Stimulated activated CD4-positive, alpha-beta T cell treated with anti-CD3 and anti-CD28 coated beads, Interleukin-12 subunit alpha, Interleukin-12 subunit beta, amount 100 ng/mL, for 48 hours (primary cell): ENCODE measurements at regions not wholly inside any gene's neighbourhood (a gene's known extent, or its start where the extent isn't known, plus 50 kb on each side); places are given as distances from the start of the nearest gene placed in this dataset.
"Not testable (repeated sequence)": the region's sequence is repeated elsewhere in the genome, so short reads cannot be mapped to it uniquely, and the experiment has no call there.

Experiments
- DNase-seq, 3 donors: peaks; one replicate each; pipeline ENCODE4 v3.0.0-alpha.2; 2020; ENCODE audit warnings: low read depth in 2 of 3, low spot score in 1 of 3

GRCh38 chr5:17817990-17818389, 183.7 kb downstream of the TAF11L14 start:
- DNase-seq = no peak

DNA sequence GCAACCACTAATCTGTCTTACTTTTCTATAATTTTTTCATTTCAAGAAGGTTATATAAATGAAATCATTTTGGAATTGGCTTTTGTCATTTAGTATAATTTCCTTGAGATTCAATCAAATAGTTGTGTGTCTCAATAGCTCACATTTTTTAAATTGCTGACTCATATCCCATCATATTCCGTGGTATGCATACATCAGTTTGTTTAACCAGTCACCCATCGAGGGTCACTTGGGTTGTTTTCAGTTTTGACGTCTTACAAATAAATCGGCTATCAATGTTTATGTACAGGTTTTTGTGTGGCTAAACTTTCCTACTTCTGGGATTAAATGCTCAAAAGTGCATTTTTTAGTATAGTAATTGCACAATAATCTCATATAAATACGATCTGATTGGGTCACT, 185.5 kb downstream of the TAF11L14 start:
- DNase-seq = no peak

DNA sequence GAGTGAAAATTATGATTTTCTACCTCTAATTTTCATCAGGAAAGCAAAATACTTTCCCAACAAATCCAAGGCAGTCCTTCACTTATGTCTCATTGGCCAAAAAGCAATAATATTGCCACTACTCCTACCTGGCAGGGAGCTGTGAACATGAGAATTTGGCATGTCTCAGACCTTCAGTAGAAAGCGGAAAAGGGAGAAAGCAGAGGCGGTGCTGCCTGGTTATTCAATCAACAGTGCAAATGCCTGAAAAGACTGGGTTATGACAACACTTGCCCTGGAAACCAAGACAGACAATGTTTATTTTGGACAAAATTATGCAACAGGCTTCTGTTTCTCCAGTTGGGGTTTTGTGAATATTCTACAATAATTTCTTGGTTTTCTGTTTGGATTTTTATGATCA, 194.4 kb downstream of the TAF11L14 start:
- DNase-seq = no peak

- no peak for DNase-seq
Observed at GRCh38 chr5:17829456-17829855, 195.2 kb downstream of the TAF11L14 start.

- no peak for DNase-seq
Observed at GRCh38 chr5:17831279-17831678, 197.0 kb downstream of the TAF11L14 start.

- no peak for DNase-seq
Observed at GRCh38 chr5:17832949-17833745, 198.9 kb downstream of the TAF11L14 start.

DNA sequence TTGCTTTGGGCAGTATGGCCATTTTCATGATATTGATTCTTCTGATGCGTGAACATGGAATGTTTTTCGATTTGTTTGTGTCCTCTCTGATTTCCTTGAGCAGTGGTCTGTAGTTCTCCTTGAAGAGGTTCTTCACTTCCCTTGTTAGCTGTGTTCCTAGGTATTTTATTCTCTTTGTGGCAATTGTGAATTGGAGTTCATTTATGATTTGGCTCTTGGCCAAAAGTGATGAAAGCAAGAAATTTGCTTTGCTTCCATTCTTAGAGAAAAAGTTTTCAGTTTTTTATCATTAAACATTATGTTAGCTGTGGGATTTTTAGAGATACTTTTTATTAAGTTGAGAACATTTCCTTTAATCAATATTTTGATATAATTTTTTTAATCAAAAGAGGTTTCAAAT, 203.5 kb downstream of the TAF11L14 start:
- DNase-seq = no peak

DNA sequence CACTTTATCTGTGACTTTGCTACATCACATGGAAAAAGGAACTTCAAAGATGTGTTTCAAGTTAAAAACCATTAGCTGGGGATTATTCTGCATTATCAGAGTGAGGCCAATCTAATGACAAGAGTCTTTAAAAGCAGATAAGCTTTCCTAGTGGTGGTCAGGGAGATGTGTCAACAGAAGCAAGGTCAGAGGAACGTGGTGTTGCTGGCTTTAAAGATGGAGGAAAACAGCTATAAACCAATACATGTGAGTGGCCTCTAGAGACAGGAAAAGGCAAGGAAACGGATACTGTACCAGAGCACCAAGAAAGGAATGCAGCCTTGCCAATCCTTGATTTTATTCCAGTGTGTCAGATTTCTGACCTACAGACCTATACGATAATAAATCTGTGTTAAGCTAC, 204.2 kb downstream of the TAF11L14 start:
- DNase-seq = no peak

- DNase-seq = no peak
Observed at GRCh38 chr5:17839848-17840247, 205.6 kb downstream of the TAF11L14 start.

DNA sequence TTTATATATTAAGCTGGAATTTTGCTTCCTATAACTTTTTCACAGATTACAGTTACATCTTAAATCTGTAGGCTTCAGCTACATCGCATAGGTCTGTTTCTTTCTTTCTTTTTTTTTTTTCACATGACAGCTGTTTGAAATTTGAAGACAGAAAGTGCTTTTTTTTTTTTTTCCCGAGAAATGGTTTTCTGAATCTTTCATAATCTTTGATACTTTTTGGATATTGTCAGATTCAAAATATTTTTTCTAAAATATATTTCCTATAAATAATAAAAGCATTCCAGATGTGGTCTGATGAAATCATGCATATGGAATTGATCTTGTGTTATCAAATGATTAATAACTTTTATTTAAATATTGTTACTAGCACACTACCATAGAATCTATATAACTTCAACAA, 212.2 kb downstream of the TAF11L14 start:
- no peak for DNase-seq

DNA sequence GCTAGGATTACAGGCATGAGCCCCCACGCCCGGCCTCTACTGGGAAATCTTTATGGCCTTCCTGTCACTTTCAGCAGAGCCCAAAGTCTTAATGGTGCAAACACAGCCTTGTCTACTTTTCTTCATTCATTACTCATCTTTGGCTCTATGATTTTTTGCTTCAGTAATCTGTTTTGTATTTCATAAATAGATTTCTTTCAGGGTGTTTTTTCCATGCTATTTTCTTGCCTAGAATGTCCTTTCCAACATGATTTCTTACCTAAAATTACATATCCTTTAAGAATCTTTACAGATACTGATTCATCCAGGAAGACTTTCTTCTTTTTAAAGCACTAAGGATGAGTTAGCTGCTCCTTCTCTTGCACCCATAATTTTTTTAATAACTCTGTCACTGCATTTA, 213.0 kb downstream of the TAF11L14 start:
- no peak for DNase-seq

GRCh38 chr5:17852111-17852510, 217.9 kb downstream of the TAF11L14 start:
- no peak for DNase-seq

- DNase-seq = no peak
Observed at GRCh38 chr5:17852740-17853139, 218.5 kb downstream of the TAF11L14 start.

- DNase-seq = no peak
Observed at GRCh38 chr5:17854901-17855300, 220.6 kb downstream of the TAF11L14 start.

DNA sequence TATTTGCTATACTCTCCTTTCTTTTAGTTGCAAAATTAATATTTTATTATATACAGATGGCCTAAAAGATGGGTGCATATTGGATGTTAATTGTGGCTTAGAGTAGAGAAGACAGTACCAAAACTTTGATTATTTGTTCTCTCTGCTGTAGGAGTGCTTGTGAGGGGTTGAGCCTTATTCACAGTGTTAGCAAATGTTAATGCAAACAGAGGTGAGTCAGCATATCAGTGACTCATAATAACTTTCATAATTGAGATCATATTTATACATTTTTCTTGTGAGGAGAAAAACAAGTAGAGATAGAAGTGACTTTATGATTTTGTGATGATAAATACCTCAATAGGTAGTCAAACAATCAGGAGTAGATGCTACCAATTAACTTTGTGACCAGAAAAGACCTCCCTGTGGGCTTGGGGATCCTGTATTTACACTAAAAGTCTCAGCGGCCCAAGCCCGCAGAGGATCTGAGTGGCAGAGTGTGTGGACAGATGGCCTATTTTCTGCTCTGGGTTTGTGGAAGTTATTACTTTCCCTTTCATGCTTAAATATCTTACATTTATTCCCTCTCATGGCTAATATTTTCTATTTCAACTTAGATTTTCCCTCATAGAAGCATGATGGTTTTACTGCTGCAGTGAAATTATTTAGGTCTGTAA, 226.5 kb downstream of the TAF11L14 start:
- no peak for DNase-seq

GRCh38 chr5:17864903-17865302, 230.6 kb downstream of the TAF11L14 start:
- DNase-seq = not testable (repeated sequence)

- not testable (repeated sequence) for DNase-seq
Observed at GRCh38 chr5:17865966-17866365, 231.7 kb downstream of the TAF11L14 start.

DNA sequence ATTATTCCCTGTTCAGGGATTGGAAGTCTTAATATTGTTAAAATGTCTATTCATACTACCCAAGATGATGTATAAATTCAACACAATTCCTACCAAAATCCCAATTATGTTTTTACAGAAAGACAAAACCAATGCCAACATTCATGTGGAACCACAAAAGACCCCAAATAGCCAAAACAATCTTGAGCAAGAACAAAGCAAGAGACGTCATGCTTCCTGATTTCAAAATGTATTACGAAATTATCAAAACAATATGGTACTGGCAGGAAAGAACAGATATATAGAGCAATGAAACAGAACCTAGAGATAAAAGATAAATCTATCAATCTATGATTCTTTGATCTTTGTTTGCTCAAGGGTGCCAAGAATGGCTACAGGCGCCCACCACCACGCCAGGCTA, 237.9 kb downstream of the TAF11L14 start:
- no peak for DNase-seq

DNA sequence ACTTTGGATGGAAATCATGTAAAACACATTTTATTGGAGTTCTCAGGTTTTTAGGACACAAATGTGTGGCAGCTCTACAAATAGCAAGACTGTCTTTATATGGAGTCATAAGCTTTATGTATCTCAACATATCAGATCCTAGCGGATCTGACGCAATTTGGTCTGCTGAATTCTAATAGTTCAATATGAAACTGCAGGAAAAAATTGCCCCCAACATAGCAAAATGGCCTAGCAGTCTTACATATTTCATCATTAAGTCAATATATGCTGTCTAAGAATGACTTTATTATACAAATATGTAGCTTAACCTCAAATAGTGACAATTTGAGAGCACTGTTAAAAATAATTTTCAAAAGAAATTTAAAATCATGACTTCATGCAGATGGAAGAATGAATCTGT, 244.3 kb downstream of the TAF11L14 start:
- DNase-seq = no peak

GRCh38 chr5:17879276-17879675, 245.0 kb downstream of the TAF11L14 start:
- DNase-seq = no peak

GRCh38 chr5:17880869-17881268, 246.6 kb downstream of the TAF11L14 start:
- DNase-seq = no peak

GRCh38 chr5:17882760-17883488, 248.7 kb downstream of the TAF11L14 start:
- no peak for DNase-seq
